Stimulated activated CD4-positive, alpha-beta T cell treated with anti-CD3 and anti-CD28 coated beads, Interleukin-12 subunit alpha, Interleukin-12 subunit beta, amount 100 ng/mL, for 24 hours (primary cell): ENCODE measurements at regions not wholly inside any gene's neighbourhood (a gene's known extent, or its start where the extent isn't known, plus 50 kb on each side); places are given as distances from the start of the nearest gene placed in this dataset.

Source experiments
- DNase-seq, 2 experiments: peaks; one replicate each; pipeline ENCODE4 v3.0.0-alpha.2; 2020; ENCODE audit warnings: low read depth in 2 of 2

DNA sequence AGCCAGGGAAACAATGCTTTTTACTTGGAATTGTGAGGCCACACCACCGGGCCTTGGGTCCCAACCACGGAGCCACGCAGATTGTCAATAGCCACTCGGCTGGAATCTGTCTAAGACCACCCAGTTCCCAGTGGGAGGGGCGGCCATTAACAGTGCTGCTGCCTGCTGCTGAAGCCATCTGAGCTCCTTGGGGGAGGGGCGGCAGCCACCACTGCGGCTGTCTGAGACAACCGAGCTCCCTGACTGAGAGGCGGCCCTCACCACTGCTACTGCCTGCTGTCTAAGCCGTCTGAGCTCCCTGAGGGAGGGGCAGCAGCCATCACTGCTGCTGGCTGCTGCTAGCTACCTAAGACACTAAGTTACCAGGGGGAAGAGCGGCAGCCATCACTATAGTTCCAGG is 64.3 kb downstream of the DMRTA2 start:
- DNase-seq, result no peak

DNA sequence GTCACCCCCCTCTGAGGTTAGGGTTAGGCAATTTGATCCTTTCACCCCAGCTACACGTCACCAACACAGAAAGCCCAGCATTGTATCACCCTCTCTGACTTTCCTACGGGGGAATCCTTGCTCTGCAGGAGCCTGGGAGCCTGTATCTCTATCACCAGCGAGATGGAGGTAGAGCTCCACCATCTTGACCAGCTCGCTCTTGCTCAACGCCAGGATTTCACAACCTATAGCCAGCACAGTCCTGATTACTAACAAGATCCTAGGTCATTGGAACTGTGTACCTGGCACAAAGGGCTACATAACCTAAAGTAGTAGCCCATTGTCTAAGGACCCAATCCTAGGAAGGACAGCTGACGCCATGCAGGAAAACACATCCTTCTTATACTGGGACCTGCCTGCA is 66.1 kb downstream of the DMRTA2 start:
- no peak for DNase-seq

DNA sequence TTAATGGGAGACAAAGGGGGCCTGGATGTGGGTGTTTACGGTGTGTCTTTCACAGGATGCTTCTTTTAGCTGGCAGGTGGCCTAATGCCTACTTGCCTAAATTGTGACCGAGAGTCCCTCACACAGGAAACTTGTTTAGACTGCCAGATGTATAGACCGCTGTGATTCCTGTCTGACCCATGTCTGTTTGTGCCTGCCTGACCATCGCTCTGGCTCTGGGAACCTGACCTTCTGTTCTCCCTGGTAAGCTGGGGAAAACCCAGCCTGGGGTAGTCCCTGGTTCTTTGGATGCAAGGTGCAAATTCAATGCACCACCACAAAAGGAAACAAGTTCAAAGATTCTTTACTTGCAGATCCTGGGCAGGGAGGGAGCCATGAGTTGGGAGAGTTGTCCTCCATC is 68.4 kb downstream of the DMRTA2 start:
- no peak for DNase-seq

DNA sequence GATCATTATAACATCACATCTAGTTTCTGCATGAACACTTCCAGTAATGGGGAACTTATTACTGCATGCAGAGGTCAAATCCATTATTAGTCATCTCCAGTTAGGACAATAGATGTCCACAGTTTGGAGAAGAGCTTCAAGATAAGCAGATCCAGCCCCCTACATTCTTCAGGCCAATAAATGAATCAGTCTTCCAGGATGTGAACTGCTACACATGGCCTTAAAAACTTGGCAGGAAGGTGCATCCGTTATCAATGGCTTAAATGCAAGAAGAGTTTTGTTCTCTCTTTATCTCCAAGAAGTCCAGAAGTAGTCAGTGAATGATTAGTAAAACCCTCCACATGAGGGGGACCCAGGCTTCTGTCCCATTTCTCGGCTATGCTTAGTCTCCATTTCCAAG is 70.8 kb downstream of the DMRTA2 start:
- DNase-seq, result no peak

DNA sequence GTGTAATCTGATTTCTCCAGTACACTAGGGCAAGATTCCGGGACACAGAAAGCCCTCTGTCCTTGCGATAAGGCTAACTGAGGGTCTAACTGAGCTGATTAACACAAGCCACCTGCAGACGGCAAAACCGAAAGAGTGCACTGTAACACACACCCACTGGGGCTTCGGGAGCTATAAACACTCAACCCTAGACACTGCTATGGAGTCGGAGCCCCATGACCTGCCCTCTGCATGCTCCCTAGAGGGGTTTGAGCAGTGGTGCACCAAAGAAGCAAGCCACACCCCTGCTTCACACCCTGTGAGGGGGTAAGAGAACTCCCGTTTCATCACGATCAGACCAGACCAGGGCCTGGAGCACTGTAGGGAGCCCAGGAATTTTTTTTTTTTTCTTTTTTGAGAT is 72.4 kb downstream of the DMRTA2 start:
- no peak for DNase-seq

DNA sequence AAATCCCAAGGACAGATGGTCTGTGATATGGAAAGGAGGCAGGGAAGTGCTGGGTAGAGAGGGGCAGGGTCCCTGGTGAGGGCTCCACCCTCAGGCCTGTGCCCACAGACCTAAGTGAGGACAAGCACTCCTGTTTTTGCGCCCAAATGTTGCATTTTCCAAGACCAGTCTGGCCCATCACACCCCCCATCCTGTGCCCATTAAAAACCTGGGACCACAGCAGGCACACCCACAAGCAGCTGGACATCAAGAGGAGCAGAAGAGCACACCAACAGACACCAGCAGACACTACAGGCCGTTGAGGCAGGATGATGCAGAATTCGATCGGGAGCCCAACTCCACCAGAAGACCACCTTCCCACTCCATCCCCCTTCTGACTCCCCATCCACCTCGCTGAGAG is 72.8 kb downstream of the DMRTA2 start:
- no peak for DNase-seq

DNA sequence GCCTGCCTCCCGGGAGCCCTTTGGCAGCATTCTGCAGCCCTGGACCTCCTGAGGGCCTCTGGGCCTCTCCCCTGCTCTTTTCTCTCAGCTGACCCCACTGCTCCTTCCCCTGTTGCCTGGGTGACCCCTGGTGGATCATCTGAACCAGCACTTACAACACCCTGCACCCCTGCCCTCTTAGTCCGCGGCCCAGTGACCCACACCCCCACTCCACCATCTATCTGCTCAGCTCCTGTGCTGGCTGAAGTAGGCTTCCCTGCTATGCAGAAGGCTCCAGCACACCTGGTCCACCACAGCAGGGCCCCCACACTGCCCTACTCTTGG is 74.0 kb downstream of the DMRTA2 start:
- DNase-seq, result no peak

DNA sequence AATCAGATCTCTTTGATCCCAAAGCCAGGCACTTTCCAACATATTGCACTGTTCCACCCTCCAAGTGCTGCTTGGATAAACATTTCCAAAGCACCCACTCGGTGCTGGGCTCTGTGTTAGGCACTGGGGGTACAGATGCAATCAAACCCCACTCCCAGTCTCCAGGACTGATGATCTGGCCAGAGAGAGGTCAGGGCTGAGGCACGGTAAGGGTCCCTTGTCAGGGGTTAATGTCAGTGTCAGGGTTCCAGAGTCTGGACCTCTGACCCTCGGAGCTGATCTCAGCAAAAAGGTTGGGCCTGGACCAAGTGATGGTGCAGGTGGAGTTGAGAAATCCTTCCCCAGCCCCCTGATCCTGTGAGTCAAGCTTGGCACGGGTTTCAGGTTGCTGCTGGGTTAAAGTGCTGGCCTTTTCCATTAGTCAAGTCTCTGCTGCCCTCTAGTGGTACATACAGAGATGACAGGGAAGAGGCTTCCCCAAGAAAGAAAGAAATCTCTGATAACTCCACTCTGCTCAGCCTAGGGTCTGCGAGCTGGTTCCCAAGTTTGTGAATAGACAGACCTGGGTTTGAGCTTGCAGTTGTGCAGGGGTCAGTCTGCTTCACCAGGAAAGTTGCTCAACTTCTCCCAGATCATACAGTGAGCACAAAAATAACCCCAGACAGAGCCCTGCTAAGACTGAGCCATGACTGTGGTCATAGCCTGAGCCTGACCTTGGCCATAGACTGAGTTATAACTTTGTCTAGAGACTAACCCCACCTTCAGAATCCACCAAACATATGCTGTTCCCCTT is 74.6 kb downstream of the DMRTA2 start:
- DNase-seq, result no peak

DNA sequence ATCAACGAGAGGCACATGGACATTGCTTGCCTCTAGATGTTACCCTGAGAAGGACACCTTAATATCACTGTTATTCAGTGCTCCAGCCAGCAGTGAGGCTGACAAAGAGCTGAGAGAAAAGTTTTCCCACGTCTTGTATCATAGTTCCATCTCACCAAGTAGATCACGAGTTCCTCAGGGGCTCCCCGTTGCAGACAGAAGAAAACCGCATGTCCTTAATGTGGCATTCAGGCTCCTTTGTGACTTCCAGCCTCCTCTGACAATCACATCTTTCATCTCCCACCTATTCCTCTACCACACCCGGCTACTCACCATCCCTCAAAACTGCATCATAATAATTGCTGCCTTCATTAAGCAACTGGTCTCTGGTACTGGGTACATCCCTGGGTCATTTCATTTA is 75.3 kb downstream of the DMRTA2 start:
- no peak for DNase-seq

DNA sequence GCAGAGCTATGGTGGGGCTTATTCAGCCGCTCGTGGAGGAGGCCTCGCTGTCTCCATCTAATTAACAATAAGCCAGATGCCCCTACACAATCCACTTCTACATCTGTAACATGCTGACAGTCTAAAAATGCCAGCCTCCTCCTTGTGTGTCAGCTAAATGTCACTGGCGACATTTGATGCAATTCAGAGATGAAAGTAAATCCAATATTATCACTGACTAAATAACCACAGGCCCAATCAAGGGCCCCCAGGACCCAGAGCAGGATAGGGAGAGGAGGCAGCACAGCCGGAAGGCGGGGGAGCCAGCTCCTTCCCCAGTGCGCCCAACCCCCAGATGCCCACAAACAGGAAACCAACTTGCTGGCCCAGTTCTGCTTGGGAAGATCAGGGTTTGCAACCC is 76.6 kb downstream of the DMRTA2 start:
- no peak for DNase-seq

DNA sequence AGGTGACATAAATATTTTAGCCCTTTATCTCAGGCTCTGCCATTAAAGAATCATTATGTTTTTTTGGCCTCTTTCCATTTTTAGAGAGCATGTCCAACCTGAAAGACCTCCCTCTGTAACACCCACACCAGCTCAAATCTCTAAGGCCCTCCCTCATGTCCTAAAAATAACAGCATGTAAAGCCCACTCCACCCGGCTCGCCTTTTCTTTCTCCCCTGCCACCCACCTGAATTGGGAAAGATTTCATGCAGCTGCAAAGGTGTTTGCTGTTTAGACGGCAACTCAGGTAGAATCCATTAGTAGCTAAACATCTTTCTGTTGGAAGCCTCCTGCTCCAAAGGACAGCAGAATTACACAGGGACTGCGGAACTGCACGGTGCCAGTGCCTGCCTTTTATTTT is 79.9 kb downstream of the DMRTA2 start:
- no peak for DNase-seq

DNA sequence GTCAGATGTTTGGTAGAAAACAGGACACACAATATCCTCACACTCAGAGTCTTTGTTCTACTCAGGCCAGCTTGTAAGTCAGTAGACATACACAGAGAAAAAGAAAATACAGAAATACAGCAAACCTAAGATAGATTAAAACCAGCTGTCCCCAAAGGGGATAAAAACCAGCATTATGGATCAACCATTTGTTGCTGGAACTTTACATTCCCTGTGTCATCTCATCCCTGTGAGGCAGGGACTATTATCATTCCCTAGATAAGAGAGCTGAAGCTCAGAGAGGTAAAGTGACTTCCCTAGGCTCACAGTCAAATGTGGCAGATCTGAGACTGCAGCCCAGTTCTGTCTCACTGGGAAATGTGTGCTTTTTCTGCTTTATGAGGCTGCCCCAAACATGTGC is 80.7 kb downstream of the DMRTA2 start:
- DNase-seq, result no peak

DNA sequence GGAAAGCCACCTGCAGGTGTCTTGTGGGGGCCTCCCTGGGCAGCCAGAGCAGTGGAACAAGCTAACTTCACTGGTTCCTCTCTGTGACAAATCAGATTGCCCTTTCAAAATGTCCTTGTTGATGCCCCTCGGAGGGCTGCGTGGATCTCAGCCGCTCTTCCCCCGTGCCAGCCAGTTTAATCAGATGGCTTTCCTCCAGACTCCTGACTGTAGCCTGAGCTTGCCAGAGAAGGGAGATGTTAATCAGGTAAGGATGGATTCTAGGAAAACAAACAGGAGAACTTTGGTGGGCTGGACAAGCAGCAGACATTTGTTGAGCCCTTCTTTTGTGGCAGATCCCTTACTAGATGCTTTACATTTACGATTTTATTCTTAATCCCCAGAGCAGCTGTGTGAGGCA is 88.2 kb downstream of the DMRTA2 start:
- no peak for DNase-seq

DNA sequence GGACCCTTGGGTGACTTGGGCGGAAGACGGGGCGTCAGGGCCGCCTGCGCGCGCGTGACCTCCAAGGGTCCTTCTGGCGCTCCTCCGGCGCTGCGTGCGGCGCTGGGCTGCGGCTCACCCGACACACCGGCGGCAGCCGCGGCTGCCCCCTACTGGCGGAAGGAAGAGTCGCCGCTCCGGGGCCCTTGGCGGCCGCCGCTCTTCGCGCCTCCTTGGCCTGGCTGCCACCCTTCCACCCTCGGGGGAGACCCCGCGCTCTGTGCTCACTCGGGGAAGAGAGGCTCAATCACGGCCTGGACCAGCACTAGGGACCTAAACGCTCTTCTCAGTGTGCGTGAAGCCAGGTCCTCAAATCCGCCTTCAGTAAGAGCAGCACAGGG is 89.7 kb downstream of the DMRTA2 start:
- peak; percentile 16 to 52 for DNase-seq

DNA sequence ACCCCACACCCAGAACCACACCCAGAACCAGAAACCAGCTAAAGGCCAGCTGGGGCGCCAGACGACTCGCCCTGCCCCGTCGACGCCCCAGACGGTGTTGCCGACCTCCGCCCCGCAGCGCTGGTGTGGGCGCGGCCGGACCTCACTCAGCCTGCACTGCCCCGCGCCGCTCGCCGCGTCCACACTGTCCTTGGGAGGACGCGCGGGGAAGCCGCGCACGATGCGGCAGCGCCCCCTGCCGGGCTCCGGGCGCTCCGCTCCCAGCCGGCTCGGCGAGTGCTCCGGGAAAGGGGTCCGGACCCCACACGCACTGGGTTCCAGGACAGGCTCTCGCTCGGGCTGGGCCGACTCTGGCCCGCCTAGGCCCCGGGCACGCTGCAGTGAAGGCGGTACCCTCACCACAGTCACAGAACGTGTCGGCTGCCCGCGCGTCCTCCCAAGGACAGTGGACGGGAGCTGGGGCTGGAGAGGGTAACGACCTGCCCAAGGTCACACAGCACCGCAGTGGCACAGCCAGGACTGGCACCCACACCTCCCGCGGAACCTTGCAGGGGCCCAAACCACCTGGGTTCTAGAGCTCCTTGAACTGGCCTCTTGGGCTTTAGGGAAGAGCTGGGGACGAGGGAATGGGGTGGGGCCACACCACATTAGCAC is 90.2 kb downstream of the DMRTA2 start:
- DNase-seq, result peak; percentile 10 to 26

DNA sequence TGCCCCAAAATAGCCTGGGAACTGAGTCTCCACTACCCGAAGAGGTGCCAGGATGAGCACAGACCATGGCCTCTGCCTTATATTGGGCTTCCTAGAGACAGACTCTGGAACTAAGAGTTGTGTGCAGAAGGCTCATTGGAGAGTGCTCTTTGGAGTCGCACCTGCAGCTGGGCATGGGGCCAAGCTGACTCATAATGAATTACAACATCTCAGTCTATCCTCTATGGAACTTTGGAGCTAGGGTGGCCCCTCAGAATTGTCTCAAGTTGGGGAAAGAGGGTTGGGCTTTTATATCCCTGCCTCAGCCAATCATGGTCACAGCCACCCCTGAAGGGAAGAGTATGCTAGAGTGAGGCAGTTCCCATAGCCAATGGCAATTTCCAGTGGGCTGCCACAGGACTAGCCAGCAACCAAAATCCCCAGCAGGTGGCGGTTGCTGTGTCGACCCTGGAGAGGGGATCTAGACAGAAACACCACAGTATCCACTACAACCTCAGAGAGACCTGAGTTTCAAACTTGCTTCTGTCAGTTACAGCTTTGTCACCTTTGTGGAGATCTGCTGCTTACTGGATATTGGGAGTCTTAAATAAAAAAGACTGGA is 93.8 kb downstream of the DMRTA2 start:
- DNase-seq, result no peak

DNA sequence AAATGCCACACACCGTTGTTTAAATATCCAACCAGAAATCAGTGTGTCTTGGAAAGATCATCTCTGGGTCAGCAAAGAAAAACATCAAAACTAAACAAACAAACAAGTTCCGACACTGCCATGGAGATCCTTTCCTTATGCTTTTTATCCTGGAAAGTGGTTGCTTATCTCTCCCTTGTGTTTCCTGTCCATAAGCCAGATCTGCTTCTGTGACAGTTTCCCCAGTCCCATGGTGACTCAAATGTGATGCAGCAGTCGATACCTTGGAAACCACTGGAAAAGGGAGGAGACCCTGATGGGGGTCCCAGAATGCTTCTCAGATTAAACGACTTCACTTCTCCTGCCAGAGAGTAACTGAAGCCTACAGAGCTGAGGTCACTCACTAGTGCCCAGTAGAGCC is 94.7 kb downstream of the DMRTA2 start:
- DNase-seq, result no peak

DNA sequence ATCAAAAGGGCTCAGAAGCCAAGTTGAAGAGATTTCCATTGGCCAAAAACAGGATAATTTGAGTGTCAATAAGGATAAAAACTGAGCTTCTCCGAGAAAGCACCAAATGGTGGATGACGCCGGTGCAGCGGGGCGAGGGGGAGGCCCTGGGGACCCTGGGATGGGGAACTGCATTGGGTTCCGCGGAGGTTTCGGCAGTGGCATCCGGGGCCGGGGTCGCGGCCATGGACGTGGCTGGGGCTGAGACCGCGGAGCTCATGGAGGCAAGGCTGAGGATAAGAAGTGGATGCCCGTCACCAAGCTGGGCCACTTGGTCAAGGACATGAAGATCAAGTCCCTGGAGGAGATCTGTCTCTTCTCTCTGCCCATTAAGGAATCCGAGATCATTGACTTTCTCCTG is 97.2 kb downstream of the DMRTA2 start:
- DNase-seq, result no peak

DNA sequence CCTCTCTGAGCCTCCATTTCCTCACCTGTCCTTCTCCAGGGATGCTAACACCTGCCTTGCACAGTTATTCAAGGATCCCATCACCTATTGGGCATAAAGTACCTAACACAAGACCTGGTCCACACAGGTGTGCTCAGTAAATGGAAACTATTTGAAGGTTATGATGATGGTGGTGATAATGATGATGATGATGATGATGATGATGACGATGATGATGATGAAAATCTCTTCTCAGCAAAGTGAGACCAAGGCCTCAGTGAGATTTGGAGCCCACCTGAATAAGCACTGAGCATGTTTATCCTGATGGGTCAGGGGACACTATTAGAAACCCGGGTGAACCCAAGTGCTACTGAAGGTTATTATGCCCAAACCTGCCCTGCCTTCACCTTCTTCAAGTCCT is 100.7 kb downstream of the DMRTA2 start:
- DNase-seq, result no peak

DNA sequence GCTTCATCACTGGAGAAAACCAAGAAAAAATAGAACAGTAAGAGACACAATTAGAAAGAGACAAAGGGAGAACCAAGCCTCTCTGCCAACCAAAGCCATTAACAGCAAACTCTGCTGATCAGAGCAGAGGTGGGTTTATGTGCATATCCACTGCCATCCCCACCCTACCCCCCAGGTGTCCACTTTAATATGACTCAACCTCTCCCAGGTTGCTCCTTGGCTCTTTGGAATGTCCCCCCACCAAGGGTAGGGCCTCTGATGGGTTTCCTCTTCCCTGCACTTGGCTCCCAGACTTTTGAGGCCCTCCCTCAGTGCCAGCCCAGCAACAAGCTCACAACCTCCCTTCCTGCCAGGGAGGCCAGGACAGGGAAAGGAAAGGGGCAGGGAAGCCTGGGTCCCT is 104.8 kb downstream of the DMRTA2 start:
- no peak for DNase-seq

DNA sequence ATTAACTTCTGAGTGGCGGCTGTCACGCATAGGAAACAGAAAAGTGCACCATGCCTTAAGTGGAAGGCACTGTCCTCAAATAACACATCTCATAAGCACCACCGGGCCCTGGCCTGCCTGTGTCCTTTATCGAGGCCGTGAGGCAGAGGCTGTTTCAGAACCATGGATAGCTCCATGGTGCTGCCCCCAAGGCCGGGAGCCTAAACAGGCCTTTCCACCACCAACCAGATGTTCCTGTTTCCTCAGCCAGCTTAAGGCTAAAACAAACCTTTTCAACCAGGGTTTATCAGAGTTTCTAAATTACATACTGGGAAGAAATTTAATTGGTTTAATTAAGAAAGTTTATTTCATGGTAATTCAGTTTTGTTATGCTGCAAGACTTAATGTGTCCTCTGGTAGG is 114.4 kb downstream of the DMRTA2 start:
- no peak for DNase-seq

DNA sequence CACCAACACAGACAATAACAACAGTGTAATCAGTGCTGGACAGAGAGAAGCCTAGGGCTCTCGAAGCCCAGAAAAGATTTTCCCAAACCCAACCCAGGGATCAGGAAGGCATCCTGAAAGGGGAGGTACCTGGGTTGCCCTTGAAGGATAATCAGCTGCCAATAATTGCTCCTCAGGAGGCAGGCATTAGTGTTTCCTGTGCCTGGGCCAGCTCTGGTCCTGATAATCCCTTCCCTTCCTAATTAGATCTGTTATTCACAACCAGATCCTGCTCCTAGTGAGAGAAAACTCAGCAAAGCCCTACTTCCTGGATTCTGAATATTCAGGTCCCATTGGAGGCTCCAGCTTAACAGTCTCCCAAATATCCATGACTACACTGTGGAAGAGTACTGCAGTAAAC is 117.4 kb downstream of the DMRTA2 start:
- no peak for DNase-seq

DNA sequence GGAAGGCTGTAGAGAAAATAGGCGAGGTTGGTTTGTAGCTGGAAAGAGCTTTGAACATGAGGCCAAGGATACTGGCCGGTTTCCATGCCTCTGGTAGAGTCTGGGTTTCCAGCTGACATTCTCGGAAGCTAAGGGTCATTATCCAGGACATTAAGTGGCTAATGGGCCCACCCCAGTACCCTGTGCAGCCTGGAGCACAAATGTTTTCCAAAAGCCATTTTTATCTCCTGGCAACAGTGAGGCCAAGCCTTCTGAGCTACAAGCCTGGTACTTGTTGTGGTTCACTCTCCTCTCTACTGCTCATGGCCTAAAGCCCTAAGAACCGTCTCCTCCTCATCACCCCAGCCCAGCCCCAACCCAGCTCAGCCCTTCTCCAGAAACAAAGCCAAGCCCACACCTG is 122.9 kb downstream of the DMRTA2 start:
- DNase-seq, result no peak

DNA sequence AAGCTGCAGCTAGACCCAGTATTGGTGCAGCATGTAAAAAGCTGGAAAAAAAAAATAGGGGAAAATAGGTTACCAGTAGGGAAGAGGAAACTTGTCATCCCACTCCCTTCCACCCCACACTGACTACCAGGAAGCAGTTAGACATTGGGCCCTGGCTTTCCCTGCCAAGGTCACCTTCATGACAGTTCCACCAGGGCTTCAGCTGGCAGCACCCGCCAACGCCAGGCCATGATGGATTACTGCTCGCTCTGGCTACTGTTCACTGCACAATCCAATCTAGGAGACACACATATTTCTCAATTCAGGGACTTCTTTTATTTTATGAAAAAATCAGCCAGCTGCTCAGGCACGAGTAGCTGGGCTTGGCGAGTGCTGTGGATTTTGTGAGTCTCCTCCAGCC is 127.7 kb downstream of the DMRTA2 start:
- no peak for DNase-seq
